ENCODE measurements at regions not wholly inside any gene's neighbourhood (a gene's known extent, or its start where the extent isn't known, plus 50 kb on each side); places are given as distances from the start of the nearest gene placed in this dataset.

DNA sequence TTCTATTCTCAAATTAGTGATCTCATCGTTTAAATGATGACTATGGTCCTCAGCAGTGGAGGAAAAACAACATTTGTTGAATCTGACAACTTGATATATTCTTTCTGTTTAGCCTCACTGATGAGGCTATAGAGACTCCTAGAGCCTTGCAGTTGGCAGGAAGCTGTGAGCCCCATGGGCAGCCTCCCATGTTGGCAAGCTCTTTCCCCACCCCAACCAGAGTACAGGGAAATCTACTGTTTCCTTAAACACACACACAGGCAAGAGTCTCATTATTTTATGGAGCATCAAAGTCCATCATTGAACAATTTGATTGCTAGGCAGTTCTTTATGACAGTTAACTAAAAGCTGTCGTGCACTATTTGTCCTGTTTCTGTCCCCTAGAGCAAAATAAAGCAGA lies 498.2 kb upstream of the CITED2 start:
- TF ChIP-seq, protein P1, sequence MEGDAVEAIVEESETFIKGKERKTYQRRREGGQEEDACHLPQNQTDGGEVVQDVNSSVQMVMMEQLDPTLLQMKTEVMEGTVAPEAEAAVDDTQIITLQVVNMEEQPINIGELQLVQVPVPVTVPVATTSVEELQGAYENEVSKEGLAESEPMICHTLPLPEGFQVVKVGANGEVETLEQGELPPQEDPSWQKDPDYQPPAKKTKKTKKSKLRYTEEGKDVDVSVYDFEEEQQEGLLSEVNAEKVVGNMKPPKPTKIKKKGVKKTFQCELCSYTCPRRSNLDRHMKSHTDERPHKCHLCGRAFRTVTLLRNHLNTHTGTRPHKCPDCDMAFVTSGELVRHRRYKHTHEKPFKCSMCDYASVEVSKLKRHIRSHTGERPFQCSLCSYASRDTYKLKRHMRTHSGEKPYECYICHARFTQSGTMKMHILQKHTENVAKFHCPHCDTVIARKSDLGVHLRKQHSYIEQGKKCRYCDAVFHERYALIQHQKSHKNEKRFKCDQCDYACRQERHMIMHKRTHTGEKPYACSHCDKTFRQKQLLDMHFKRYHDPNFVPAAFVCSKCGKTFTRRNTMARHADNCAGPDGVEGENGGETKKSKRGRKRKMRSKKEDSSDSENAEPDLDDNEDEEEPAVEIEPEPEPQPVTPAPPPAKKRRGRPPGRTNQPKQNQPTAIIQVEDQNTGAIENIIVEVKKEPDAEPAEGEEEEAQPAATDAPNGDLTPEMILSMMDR (IDR thresholded peaks at IDR 0.05; ENCODE audit: low read length), result no peak
- no peak for TF ChIP-seq EZH2phosphoT487 (IDR thresholded peaks at IDR 0.05; ENCODE audit: low read length)
